IMR-90 (cell line): ENCODE measurements at regions not wholly inside any gene's neighbourhood (a gene's known extent, or its start where the extent isn't known, plus 50 kb on each side); places are given as distances from the start of the nearest gene placed in this dataset.

Experiments used
- ATAC-seq: fragments of 200-7000 bp; cut with Tn5 transposase; 2 replicates; pipeline ENCODE4 v1.9.1; 2020; ENCODE audit warnings: low read depth, mild to moderate bottlenecking, moderate library complexity
- BruUV-seq: library from RNA; stranded (reverse); fragments of 400-500 nt; replicated peaks from 2 replicates; lab custom pipeline; 2021; lab: Mats Ljungman, UMichigan
- CTCF ChIA-PET: fragments of 300-600 bp; formaldehyde crosslinking; extraction: SDS; loops from one replicate; lab custom pipeline; 2021; ENCODE audit warnings: antibody characterized with exemption; lab: Yijun Ruan, JAX
- POLR2A ChIA-PET: fragments of 300-600 bp; sonication (Branson Sonifier 250); formaldehyde crosslinking; loops from one replicate; lab custom pipeline; 2022; ENCODE audit warnings: antibody characterized with exemption; ENCODE audit not compliant: unreplicated experiment; lab: Charles Lee
- DNase-seq: peaks from one replicate; pipeline ENCODE4 v3.0.0; 2013
- H2AFZ ChIP-seq: replicated peaks from 2 replicates; pipeline ENCODE3; 2013; ENCODE audit warnings: low read length, mild to moderate bottlenecking; ENCODE audit not compliant: poor library complexity
- H2AK5ac ChIP-seq: 2 replicates; pipeline ENCODE4 v1.6.1; 2013; ENCODE audit warnings: low read depth, low read length, inconsistent platforms
- H2AK9ac ChIP-seq: replicated peaks from 2 replicates; pipeline ENCODE3; 2013; ENCODE audit warnings: mild to moderate bottlenecking, low read depth, low read length, moderate library complexity; ENCODE audit not compliant: poor library complexity
- H2BK120ac ChIP-seq: 2 replicates; pipeline ENCODE4 v1.6.1; 2013; ENCODE audit warnings: low read depth, low read length, inconsistent platforms
- H2BK15ac ChIP-seq: 3 replicates; pipeline ENCODE4 v1.6.1; 2013; ENCODE audit warnings: low read depth, low read length, inconsistent platforms
- H2BK20ac ChIP-seq: 2 replicates; pipeline ENCODE4 v1.6.1; 2013; ENCODE audit warnings: low read depth, mild to moderate bottlenecking, inconsistent platforms, low read length, moderate library complexity
- H2BK5ac ChIP-seq: 2 replicates; pipeline ENCODE4 v1.6.1; 2013; ENCODE audit warnings: mild to moderate bottlenecking, low read depth, low read length, inconsistent platforms; ENCODE audit not compliant: poor library complexity, severe bottlenecking
- H3K14ac ChIP-seq: replicated peaks from 2 replicates; pipeline ENCODE4 v1.6.1; 2013; ENCODE audit warnings: low read depth, low read length, inconsistent platforms
- H3K18ac ChIP-seq: 2 replicates; pipeline ENCODE4 v1.6.1; 2013; ENCODE audit warnings: low read depth, low read length, control low read depth
- H3K23ac ChIP-seq: 2 replicates; pipeline ENCODE4 v1.6.1; 2013; ENCODE audit warnings: low read depth, low read length, inconsistent platforms
- H3K27ac ChIP-seq: 2 replicates; pipeline ENCODE4 v1.5.1; 2013; ENCODE audit warnings: mild to moderate bottlenecking, control low read depth, low read length; ENCODE audit not compliant: insufficient read depth
- H3K27me3 ChIP-seq: 2 replicates; pipeline ENCODE4 v1.6.1; 2013; ENCODE audit warnings: low read length; ENCODE audit not compliant: control insufficient read depth, insufficient read depth
- H3K36me3 ChIP-seq: 2 replicates; pipeline ENCODE4 v1.6.1; 2013; ENCODE audit warnings: low read length, mixed read lengths; ENCODE audit not compliant: control insufficient read depth, insufficient read depth
- H3K4ac ChIP-seq: 2 replicates; pipeline ENCODE4 v1.6.1; 2013; ENCODE audit warnings: low read depth, low read length, inconsistent platforms
- H3K4me1 ChIP-seq: 2 replicates; pipeline ENCODE4 v1.6.1; 2013; ENCODE audit warnings: low read length, mixed read lengths; ENCODE audit not compliant: control insufficient read depth, insufficient read depth
- H3K4me2 ChIP-seq: 2 replicates; pipeline ENCODE4 v1.6.1; 2013; ENCODE audit warnings: low read depth, mild to moderate bottlenecking, control low read depth, low read length, moderate library complexity
- H3K4me3 ChIP-seq: 2 replicates; pipeline ENCODE4 v1.5.1; 2013; ENCODE audit warnings: low read depth, mild to moderate bottlenecking, control low read depth, low read length, moderate library complexity; ENCODE audit not compliant: insufficient read depth
- H3K56ac ChIP-seq: 2 replicates; pipeline ENCODE4 v1.6.1; 2013; ENCODE audit warnings: low read length, inconsistent platforms; ENCODE audit not compliant: insufficient read depth; ENCODE audit errors: extremely low read depth
- H3K79me1 ChIP-seq, 2 experiments: 2 replicates each; pipeline ENCODE4 v1.6.1; 2013; ENCODE audit warnings: low read length in 2 of 2, inconsistent platforms in 1 of 2, low read depth in 1 of 2
- H3K9ac ChIP-seq: 2 replicates; pipeline ENCODE4 v1.6.1; 2013; ENCODE audit warnings: low read depth, low read length, control low read depth
- H3K9me1 ChIP-seq: 2 replicates; pipeline ENCODE4 v1.6.1; 2013; ENCODE audit warnings: low read length, inconsistent platforms; ENCODE audit not compliant: insufficient read depth
- H3K9me3 ChIP-seq: 2 replicates; pipeline ENCODE4 v1.6.1; 2013; ENCODE audit warnings: low read length; ENCODE audit not compliant: control insufficient read depth, insufficient read depth
- H4K20me1 ChIP-seq: 2 replicates; pipeline ENCODE4 v1.6.1; 2013; ENCODE audit warnings: low read length, inconsistent platforms; ENCODE audit not compliant: insufficient read depth
- H4K5ac ChIP-seq: 2 replicates; pipeline ENCODE4 v1.6.1; 2013; ENCODE audit warnings: mild to moderate bottlenecking, low read depth, low read length, control low read depth
- H4K8ac ChIP-seq, 2 experiments: 2 replicates each; pipeline ENCODE4 v1.6.1; 2013; ENCODE audit warnings: low read depth in 2 of 2, low read length in 2 of 2, control low read depth in 1 of 2, inconsistent platforms in 1 of 2
- H4K91ac ChIP-seq: 2 replicates; pipeline ENCODE4 v1.6.1; 2013; ENCODE audit warnings: low read depth, low read length, inconsistent platforms; ENCODE audit not compliant: insufficient read depth
- RCOR1 ChIP-seq: IDR thresholded peaks from 2 replicates; pipeline ENCODE4 v1.6.1; 2012; ENCODE audit warnings: mild to moderate bottlenecking, low read length, improper control_type of control experiment; ENCODE audit not compliant: insufficient replicate concordance
- WGBS, 2 experiments: methylation state at CpG; one replicate each; pipeline versions ENCODE4 v1.1.5 to v1.1.7; 2013; ENCODE audit warnings: missing lambda C conversion rate in 2 of 2; ENCODE audit not compliant: insufficient read length in 1 of 2; ENCODE audit errors: extremely low coverage in 2 of 2; 5-methylcytosine and 5-hydroxymethylcytosine counted together
- dilution Hi-C: fragments of 300-500 bp; cut with HindIII; formaldehyde crosslinking; loops from one replicate; pipeline ENCODE4 v1.14.3; 2018; ENCODE audit warnings: low sequenced_read_pairs; ENCODE audit not compliant: unreplicated experiment
- in situ Hi-C: fragments of 300-500 bp; cut with MboI; formaldehyde crosslinking; loops from 3 replicates; pipeline ENCODE4 v1.14.3; 2019; ENCODE audit warnings: low sequenced_read_pairs, inconsistent platforms, mixed read lengths
- intact Hi-C: fragments of 100-400 bp; cut with micrococcal nuclease; formaldehyde crosslinking; loops from 2 replicates; pipeline ENCODE4 v1.10.0; 2022
- TF ChIP-seq, protein P1 (sequence below): conservative IDR thresholded peaks from 2 replicates; pipeline ENCODE4 v1.5.1; 2012; ENCODE audit warnings: mild to moderate bottlenecking, low read depth, low read length, improper control_type of control experiment

- Histone ChIP-seq H2AK5ac (no peak overlapping the region), H4K91ac (no peak overlapping the region), H2BK20ac (no peak overlapping the region), H3K9ac (no peak overlapping the region), H4K8ac (no peak overlapping the region), H3K23ac (no peak overlapping the region), H3K36me3 (no peaks in the 10 kb centered on the region), H3K18ac (no peak overlapping the region), H2BK120ac (no peak overlapping the region), H3K27ac (no peak overlapping the region), H3K79me1 (no peaks in the 10 kb centered on the region), H3K27me3 (0 out of 2 replicates have a peak, but pooled peaks cover 1% of the 10 kb centered on the region), H3K9me3 (no peaks in the 10 kb centered on the region), H2AK9ac (no peak overlapping the region), H2BK5ac (no peak overlapping the region), H3K4me3 (no peak overlapping the region), H3K4me2 (no peak overlapping the region), H3K14ac (no peak overlapping the region), H3K9me1 (no peaks in the 10 kb centered on the region), H3K4me1 (no peaks in the 10 kb centered on the region), H4K5ac (no peak overlapping the region), H2BK15ac (no peak overlapping the region), H3K56ac (no peak overlapping the region), H3K4ac (no peak overlapping the region), H2AFZ (no peak overlapping the region), H4K20me1 (no peaks in the 10 kb centered on the region)
- POLR2A ChIA-PET = no interaction called here
- dilution Hi-C loops = no loop called here
- DNase-seq = no peak
- no TSS peak for BruUV-seq
- CTCF ChIA-PET = no interaction called here
- WGBS, 2 experiments = no CpG with 5 or more reads among the region's 2 CpGs
- no peak for ATAC-seq
- TF ChIP-seq RCOR1 = no peak
- TF ChIP-seq, protein P1, sequence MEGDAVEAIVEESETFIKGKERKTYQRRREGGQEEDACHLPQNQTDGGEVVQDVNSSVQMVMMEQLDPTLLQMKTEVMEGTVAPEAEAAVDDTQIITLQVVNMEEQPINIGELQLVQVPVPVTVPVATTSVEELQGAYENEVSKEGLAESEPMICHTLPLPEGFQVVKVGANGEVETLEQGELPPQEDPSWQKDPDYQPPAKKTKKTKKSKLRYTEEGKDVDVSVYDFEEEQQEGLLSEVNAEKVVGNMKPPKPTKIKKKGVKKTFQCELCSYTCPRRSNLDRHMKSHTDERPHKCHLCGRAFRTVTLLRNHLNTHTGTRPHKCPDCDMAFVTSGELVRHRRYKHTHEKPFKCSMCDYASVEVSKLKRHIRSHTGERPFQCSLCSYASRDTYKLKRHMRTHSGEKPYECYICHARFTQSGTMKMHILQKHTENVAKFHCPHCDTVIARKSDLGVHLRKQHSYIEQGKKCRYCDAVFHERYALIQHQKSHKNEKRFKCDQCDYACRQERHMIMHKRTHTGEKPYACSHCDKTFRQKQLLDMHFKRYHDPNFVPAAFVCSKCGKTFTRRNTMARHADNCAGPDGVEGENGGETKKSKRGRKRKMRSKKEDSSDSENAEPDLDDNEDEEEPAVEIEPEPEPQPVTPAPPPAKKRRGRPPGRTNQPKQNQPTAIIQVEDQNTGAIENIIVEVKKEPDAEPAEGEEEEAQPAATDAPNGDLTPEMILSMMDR = no peak
- intact Hi-C loops = no loop called here
- in situ Hi-C loops = no loop called here
Observed at GRCh38 chr5:69000949-69001348, 92.9 kb upstream of the SLC30A5 start.
